ENCODE measurements at regions not wholly inside any gene's neighbourhood (a gene's known extent, or its start where the extent isn't known, plus 50 kb on each side); places are given as distances from the start of the nearest gene placed in this dataset.

GRCh38 chr14:94679106-94679810 lies 67.1 kb downstream of the SERPINA3 start (continued):
- TF ChIP-seq, protein P1, sequence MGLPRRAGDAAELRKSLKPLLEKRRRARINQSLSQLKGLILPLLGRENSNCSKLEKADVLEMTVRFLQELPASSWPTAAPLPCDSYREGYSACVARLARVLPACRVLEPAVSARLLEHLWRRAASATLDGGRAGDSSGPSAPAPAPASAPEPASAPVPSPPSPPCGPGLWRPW (IDR thresholded peaks at IDR 0.05), result no peak
- no peak for TF ChIP-seq RFX5 (IDR thresholded peaks at IDR 0.05)
- no peak for TF ChIP-seq MYC (IDR thresholded peaks at IDR 0.05; ENCODE audit: borderline replicate concordance, low read length)
- no peak for TF ChIP-seq FOSB (CRISPR knock-in tag; IDR thresholded peaks at IDR 0.05)
- no peak for TF ChIP-seq CBX2 (IDR thresholded peaks at IDR 0.05; ENCODE audit: borderline replicate concordance, low read depth)

DNA sequence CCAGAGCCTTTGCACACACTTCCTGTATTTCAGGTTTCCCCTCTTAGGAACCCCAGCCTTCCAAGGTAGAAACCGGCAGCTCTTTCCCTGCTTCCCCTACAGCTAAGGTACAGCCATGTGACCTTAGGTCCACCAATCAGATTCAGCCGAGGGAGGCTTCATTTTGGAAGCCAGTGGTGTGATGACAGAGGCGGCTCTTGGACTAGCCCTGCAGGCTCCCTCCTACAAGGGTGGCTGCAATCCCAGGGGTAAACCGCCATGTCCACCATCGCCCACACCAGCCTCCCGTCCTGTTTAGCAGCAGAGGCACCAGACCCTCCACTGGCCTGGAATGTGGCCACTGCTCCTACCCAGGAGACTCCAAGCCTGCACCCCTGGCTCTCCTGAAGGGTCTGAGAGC lies 65.6 kb downstream of the SERPINA3 start:
- no peak overlapping the region for H3K4me3 ChIP-seq
- 56% methylated on average over 6 of the region's 6 CpGs for WGBS (ENCODE audit: missing lambda C conversion rate)
- ATAC-seq (no peak), DNase-seq (ENCODE audit: low read depth in 1 of 2, low spot score in 1 of 2) (no peak), FAIRE-seq (no peak)
- no peak overlapping the region for H3K4me2 ChIP-seq
- peaks cover 13% of the 10 kb centered on the region; the same call in 1 of the 3 replicates for H3K4me1 ChIP-seq
- TF ChIP-seq GATA3 (IDR thresholded peaks at IDR 0.05; ENCODE audit: borderline replicate concordance), result no peak
- TF ChIP-seq BHLHE40 (IDR thresholded peaks at IDR 0.05; ENCODE audit: low read depth, low read length), result no peak
- no peak for TF ChIP-seq POLR2A (IDR thresholded peaks at IDR 0.05; ENCODE audit: low read length)
- no peak for TF ChIP-seq KDM1A (IDR thresholded peaks at IDR 0.05; ENCODE audit: low read depth)
- TF ChIP-seq ZFP36 (IDR thresholded peaks at IDR 0.05; ENCODE audit: borderline replicate concordance, partially characterized antibody), result no peak
- no peak for TF ChIP-seq MAX (IDR thresholded peaks at IDR 0.05)
- no peak for TF ChIP-seq FOSL2 (IDR thresholded peaks at IDR 0.05)
- TF ChIP-seq FOSL2 (CRISPR knock-in tag; IDR thresholded peaks at IDR 0.05), result no peak
- TF ChIP-seq, protein P2, sequence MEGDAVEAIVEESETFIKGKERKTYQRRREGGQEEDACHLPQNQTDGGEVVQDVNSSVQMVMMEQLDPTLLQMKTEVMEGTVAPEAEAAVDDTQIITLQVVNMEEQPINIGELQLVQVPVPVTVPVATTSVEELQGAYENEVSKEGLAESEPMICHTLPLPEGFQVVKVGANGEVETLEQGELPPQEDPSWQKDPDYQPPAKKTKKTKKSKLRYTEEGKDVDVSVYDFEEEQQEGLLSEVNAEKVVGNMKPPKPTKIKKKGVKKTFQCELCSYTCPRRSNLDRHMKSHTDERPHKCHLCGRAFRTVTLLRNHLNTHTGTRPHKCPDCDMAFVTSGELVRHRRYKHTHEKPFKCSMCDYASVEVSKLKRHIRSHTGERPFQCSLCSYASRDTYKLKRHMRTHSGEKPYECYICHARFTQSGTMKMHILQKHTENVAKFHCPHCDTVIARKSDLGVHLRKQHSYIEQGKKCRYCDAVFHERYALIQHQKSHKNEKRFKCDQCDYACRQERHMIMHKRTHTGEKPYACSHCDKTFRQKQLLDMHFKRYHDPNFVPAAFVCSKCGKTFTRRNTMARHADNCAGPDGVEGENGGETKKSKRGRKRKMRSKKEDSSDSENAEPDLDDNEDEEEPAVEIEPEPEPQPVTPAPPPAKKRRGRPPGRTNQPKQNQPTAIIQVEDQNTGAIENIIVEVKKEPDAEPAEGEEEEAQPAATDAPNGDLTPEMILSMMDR (IDR thresholded peaks at IDR 0.05), result no peak
- no peak for TF ChIP-seq ZC3H11A (IDR thresholded peaks at IDR 0.05)
- TF ChIP-seq SREBF2 (IDR thresholded peaks at IDR 0.05), result no peak
- TF ChIP-seq, protein P3, sequence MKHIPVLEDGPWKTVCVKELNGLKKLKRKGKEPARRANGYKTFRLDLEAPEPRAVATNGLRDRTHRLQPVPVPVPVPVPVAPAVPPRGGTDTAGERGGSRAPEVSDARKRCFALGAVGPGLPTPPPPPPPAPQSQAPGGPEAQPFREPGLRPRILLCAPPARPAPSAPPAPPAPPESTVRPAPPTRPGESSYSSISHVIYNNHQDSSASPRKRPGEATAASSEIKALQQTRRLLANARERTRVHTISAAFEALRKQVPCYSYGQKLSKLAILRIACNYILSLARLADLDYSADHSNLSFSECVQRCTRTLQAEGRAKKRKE (CRISPR knock-in tag; IDR thresholded peaks at IDR 0.05; ENCODE audit: low read depth), result no peak
- no peaks in the 10 kb centered on the region for H3K9me3 ChIP-seq
- ChIA-PET POLR2A (no interaction called here), CTCF (interaction anchor here (0.8 to 1.7 kb wide), 4 partner anchors 12 to 212 kb away, joined by 3 to 6 read pairs (median 3); no protein-coding TSS in a partner anchor)
- H3K27ac ChIP-seq, result no peak overlapping the region

GRCh38 chr14:94677213-94677612 lies 65.0 kb downstream of the SERPINA3 start:
- 68% methylated on average over 4 of the region's 4 CpGs for WGBS (ENCODE audit: missing lambda C conversion rate)
- TF ChIP-seq FOSB (CRISPR knock-in tag; IDR thresholded peaks at IDR 0.05), result no peak
- H3K4me2 ChIP-seq, result no peak overlapping the region
- POLR2A ChIA-PET, result no interaction called here
- H3K9me3 ChIP-seq, result no peaks in the 10 kb centered on the region
- no peak overlapping the region for H3K4me3 ChIP-seq
- peaks cover 10% of the 10 kb centered on the region; the same call in 1 of the 3 replicates for H3K4me1 ChIP-seq
- CTCF ChIA-PET, result interaction anchor here (0.8 to 1.5 kb wide), 5 partner anchors 13 to 211 kb away, joined by 3 read pairs; no protein-coding TSS in a partner anchor
- no peak overlapping the region for H3K27ac ChIP-seq
- ATAC-seq (no peak), DNase-seq (ENCODE audit: low read depth in 1 of 2, low spot score in 1 of 2) (no peak), FAIRE-seq (no peak)

DNA sequence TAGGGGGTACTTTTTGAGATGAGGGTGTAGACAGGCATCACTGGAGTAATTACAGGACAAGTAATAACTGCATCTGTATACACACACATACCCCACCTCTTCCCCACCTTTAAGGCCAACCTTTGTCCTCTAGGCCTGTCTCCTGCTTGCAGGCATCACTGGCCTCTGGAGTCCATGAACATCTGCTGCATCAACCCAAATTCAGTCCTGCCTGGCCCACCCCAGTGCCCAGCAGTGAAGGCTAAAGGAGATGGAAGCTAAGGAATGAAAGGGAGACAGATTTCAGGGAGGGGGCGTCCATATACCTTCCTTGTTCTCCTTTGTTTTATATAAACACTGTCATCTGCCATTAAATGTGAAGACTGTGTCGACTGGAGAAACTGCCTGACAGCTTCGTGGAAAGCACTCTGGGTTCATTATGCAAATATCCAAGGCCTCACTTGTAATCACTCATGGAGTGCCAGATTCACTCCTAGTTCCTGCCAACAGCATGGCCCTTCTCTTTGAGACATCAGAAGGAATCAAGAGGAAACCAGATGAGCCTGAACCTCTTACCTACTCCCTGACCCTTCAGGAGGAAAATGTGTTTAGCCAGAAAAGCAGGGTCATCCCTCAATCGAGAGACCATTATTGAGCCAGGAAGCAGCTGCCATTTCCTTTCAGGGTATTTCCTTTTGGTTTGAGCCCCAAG lies 64.4 kb downstream of the SERPINA3 start:
- no peak for TF ChIP-seq NFE2L2 (conservative IDR thresholded peaks at IDR 0.05; ENCODE audit: low read length)
- no peak for TF ChIP-seq ZC3H11A (IDR thresholded peaks at IDR 0.05)
- TF ChIP-seq, protein P4, sequence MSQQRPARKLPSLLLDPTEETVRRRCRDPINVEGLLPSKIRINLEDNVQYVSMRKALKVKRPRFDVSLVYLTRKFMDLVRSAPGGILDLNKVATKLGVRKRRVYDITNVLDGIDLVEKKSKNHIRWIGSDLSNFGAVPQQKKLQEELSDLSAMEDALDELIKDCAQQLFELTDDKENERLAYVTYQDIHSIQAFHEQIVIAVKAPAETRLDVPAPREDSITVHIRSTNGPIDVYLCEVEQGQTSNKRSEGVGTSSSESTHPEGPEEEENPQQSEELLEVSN (IDR thresholded peaks at IDR 0.05; ENCODE audit: borderline replicate concordance, low read depth), result no peak
- TF ChIP-seq NPAS2 (CRISPR knock-in tag; IDR thresholded peaks at IDR 0.05; ENCODE audit: borderline replicate concordance), result no peak
- Histone ChIP-seq H3K4me2 (no peak overlapping the region), H3K4me3 (no peak overlapping the region), H3K4me1 (peaks cover 5% of the 10 kb centered on the region; the same call in 1 of the 3 replicates), H3K27ac (no peak overlapping the region), H3K9me3 (no peaks in the 10 kb centered on the region)
- ATAC-seq, result no peak
- no peak for FAIRE-seq
- CTCF ChIA-PET, result interaction anchor here (0.8 to 1.5 kb wide), 4 partner anchors 13 to 190 kb away, joined by 3 read pairs; no protein-coding TSS in a partner anchor
- POLR2A ChIA-PET, result no interaction called here
- WGBS (ENCODE audit: missing lambda C conversion rate), result 32% methylated on average over 4 of the region's 4 CpGs
- DNase-seq (ENCODE audit: low read depth in 1 of 2, low spot score in 1 of 2), result no peak
